CD4-positive, alpha-beta T cell treated with Interleukin-17A for 1 hour (primary cell): ENCODE measurements at regions not wholly inside any gene's neighbourhood (a gene's known extent, or its start where the extent isn't known, plus 50 kb on each side); places are given as distances from the start of the nearest gene placed in this dataset.
"Not testable (repeated sequence)": the region's sequence is repeated elsewhere in the genome, so short reads cannot be mapped to it uniquely, and the experiment has no call there.

ENCODE experiments used
- DNase-seq: peaks from one replicate; pipeline ENCODE4 v3.0.0-alpha.2; 2020

DNA sequence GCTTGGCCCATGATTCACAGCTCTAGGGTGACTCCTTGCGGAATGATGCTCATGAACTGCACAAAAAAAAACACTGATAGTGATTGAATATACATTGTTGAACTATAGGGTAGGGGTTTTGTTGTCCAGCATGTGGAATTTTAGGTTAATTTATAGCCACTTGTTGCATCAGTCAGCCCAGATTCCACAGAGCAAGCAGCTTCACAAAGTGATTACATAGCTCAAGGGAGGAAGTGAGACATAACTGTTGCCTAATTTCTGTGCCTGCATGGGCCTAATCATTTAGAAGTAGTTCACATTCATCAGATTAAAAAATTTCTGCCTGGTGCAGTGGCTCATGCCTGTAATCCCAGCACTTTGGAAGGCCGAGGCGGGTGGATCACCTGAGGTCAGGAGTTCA is 142.2 kb upstream of the ZNF722 start:
- DNase-seq = not testable (repeated sequence)

DNA sequence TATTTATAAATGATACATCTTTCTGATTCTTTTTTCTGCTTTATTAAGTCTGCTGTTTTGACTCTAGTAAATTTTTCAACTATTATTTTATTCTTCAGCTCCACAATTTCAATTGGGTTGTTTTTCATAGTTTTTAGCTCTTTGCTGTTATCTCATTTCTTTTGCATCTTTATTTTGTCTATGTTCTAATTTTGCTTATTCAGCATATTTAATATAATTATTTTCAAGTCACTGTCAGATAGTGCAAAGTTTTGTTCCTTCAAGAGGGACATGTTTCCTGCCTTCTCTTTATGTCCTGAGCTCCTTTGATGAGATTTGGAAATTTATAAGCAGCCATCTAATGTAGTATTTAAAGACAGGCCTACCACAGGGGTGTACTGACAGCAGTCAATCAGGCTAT is 131.5 kb upstream of the ZNF722 start:
- DNase-seq = no peak

DNA sequence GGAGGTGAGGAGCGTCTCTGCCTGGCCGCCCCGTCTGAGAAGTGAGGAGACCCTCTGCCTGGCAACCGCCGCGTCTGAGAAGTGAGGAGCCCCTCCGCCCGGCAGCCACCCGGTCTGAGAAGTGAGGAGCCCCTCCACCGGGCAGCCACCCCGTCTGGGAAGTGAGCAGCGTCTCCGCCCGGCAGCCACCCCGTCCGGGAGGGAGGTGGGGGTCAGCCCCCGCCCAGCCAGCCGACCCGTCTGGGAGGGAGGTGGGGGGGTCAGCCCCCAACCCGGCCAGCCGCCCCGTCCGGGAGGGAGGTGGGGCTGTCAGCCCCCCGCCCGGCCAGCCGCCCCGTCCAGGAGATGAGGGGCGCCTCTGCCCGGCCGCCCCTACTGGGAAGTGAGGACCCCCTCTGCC is 124.4 kb upstream of the ZNF722 start:
- DNase-seq = not testable (repeated sequence)

DNA sequence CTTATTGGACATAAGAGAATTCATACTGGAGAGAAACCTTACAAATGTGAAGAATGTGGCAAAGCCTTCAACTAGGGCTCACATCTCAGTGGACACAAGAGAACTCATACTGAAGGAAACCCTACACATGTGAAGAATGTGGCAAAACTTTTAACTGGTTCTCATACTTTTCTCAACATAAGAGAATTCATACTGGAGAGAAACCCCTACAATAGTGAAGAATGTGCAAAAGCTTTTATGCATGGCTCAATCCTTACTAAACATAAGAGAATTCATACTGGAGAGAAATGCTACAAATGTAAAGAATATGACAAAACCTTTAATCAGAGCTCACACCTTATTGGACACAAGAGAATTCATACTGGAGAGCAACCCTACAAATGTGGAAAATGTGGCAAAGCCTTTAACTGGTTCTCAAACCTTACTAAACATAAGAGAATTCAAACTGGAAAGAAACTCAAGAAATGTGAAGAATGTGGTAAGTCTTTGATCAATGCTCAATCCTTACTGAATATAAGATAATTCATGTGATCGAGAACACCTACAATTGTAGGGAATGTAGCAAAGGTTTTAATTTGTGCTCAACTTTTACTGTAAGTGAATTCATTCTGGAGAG is 121.8 kb upstream of the ZNF722 start:
- no peak for DNase-seq

DNA sequence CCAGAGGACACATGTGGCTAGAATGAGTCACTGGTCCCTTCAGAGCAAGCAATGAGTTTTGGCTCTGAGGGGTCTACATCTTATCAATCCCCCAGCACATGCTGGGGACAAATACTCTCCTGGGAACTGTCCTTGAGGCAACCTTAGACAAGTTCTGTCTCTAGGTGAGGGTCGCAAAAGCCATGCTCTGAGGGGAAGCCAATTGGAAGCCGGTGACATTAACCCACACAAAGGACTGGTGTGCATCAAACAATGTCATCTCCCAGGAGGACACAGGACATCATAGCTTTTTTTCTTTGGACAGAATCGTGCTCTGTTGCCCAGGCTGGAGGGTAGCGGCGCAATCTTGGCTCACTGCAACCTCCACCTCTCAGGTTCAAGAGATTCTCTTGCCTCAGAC is 111.6 kb upstream of the ZNF722 start:
- no peak for DNase-seq

DNA sequence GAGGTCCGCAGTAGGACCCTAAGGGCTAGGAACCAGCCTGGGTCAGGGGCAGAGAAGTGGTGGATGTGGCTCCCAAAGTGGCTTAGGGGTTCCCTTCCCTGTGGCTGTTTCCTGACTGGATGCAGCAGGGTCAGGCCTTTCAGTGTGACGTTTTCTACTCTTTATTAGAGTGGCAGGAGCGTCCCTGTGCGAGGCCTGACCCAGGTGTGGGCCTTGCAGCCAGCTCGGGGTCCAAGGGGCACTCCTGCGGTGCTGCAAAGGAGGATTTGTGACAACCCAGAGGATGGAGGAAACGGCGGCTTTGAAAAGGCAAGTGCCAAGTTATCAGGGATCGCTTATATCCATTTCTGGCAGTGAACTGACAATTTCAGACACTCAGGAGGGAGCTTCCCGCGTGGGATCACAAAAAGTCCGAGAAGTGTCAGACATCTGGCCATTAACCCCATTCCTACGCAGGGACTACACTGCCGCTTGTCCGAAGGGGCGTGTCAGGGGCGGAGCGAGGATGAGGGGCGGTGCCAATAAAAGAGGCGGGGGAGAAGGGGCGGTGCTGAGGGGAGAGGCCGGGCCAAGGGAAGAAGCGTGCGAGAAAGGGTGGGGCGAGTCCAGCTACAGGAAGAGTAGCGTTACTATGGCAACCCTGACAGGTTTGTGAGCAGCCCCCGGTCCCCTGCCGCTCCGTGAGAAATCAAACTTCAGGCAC is 98.8 kb upstream of the ZNF722 start:
- peak; percentile 79 for DNase-seq

DNA sequence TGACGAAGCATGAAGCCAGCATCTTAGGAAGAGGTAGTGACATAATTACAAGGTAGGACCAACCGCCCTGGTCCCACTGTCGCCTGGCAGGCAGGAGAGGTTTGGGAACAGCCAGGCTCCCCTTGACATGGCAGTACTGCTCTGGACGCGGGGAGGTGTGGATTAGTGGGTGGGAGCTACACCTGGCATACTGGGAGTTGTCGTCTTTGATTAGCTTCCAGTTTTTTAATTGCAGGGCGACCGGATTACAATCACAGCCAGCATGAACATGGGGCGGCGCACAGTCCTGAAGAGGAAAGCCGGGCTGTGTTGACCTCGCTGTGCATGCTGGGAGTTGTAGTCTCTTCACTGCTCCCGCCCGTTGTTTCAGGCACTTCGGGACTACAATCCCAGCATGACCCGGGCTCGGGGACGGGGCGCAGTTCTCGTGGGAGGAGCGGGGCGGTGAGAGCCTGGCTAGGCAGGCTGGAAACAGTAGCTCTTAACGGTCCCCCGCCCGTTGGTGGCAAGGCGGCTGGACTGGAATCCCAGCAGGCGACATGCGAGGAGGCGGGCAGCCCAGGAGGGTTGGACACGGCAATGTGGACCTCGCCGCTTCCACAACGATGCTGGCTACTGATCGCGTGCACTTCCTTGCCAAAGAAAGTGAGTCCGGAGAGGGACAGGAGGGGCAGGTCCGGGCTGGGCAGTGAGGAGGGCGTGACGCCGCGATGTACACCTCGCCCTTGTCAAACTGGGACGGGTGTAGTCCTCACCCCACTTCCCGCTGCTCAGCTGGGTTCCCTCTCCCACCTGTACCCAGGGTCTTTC is 98.0 kb upstream of the ZNF722 start:
- DNase-seq = peak; percentile 87

DNA sequence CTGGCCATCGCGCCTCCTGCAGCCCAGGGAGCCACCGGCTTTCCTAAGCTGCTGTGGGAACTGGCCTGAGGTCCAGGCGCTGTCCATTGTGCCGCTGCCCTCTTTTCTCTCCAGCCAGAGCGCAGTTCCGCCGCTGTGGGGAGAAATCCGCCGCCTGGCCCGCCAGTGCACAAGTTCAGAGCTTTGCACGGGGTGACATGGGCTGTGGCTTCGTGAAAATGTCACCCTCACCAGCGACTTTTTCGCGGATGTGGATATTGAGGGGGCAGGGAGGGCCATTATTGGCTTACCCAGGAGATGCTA is 97.5 kb upstream of the ZNF722 start:
- DNase-seq = not testable (repeated sequence)

DNA sequence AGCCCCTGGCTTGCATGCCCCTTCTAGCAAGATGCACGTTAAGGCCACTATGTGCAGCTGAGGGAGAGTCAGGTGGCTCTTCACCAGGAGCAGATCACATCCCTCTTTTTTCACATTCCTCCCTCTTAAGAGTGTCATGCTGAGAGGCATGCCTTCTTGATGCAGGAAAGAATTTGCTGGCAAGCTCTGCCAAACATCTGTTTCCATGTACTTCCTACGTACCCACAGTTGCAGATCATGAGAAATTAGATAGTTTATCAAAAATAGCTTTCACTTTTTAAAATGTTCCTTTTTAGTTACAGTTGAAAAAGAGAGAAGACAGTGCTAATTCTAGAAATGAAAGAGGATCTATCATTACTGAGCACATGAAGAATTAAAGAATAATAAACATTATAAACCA is 79.7 kb upstream of the ZNF722 start:
- no peak for DNase-seq

DNA sequence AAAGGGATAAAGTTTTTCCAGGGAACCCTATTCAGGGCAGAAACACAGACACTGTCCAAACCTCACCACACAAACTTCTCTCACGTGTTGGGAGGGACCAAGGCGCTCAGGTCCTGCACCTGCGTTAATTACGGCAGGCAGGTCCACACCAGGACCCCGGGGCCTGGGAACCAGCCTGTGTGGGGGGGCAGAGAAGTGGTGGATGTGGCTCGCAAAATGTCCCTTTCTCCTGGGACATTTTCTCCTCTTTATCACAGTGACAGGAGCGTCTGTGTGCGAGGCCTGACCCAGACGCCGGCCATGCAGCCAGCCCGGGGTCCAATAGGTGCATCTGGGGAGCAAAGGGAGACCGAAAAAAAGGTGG is 73.4 kb upstream of the ZNF722 start:
- DNase-seq = no peak

DNA sequence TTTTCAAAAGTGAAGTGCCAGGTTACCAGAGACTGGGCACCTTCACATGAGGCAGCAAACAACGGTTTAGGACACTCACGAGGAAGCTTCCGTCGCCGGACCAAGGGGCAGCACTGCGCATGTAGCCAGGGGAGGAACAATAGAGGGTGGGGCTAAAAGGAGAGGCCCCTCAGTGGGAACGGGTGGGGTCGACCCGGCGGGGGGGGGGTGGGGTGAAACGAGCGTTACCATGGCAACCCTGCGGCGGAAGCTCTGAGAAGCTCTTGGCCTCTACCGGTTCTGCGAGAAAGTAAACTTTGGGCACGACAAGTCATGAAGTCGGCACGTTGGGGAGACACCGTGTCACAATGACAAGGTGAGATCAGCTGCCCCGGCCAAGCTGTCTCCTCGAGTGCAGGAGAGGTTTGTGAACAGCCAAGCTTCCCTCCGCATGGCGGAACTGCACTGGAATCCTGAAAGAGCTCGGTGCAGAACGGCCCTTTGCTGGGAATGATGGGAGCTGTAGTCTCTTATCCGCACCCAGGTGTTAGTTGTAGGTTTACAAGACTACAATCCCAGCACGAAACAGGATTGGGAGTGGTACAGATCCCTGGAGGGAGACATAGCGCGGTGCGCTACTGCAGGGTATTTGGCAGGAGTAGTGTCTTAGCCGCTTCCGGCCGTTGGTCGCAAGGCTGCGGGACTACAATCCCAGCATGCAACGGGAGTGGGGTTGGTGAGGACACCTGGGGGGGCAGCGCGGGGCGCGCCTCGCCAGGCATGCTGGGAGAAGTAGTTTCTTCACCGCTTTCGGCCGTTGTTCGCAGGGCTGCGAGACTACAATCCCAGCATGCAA is 72.8 kb upstream of the ZNF722 start:
- peak; percentile 88 for DNase-seq

DNA sequence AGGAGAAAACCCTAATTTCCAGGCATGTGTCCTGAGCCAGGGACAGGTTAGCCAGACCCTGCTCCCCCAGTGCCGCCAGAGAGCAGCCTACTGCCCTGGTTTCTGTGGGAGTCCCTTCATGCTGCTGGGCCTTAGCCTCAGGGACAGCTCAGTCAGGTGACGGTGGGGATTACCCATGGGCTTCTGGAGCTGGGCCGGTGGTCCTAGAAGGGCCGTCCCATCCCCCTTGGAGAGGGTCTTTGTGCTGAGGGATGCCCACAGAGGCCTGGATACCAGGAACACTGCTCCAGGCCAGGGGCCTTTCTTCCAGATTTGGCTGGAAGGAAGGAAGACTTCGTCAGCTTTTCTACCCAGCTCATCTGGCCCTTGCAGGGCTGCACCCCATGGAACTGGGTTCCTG is 71.4 kb upstream of the ZNF722 start:
- DNase-seq = no peak

DNA sequence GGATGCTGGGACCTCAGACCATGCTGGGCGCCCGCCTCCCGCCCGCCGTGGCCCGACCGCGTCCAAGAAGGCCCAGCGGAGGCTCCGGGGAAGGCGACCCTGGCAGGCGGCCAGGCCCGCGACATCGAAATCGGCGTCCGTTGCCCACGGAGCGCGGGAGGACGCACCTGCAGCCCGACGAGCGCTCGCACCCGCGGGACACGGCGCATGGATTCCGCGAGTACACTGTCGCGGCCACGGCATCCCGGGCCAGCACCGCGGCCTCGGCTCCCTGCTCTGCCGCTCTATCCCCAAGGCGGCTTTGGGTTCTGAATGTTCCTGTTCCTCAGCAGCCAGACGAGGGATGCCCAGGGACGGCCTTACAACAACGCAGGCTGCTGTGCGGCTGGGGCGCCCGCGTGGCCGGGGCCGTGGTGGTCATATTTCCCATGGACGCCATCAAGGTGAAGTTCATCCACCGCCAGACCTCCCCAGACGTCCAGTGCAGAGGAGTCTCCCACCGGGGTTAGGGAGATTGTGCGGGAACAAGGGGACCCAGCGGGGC is 67.5 kb upstream of the ZNF722 start:
- DNase-seq = no peak

DNA sequence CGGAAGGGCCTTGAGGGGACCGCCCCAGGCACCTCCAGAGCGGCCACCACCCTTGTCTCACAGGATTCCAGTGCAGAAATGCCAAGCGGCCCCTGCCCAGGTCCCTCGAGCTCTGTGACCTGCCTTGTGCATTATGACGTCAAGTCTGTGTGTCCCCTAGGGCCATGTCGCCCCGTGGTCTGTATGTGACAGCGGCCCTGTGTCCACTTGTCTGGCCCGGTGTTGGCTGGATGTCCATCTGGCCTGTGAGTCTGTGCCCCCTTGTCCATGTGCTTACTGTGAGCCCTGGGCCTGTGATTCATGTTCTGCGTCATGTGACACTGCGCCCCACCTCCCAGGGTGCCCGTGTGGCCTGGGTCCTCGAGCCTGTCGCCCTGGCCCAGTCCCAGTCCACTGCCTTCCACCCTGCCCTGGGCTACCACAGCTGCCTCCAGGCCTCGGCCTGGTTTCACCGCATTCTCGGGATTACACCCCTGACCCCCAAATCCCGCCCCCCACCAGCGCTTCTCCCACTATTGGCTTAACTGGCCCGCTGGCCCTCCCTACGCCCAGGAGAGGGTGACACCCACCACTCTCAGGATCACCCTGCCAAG is 66.6 kb upstream of the ZNF722 start:
- no peak for DNase-seq
